Activated CD4-positive, alpha-beta T cell treated with anti-CD3 and anti-CD28 coated beads, Interleukin-2, amount 10 ng/mL, durations not matched to agents 24 days and 14 days (primary cell): ENCODE measurements at regions not wholly inside any gene's neighbourhood (a gene's known extent, or its start where the extent isn't known, plus 50 kb on each side); places are given as distances from the start of the nearest gene placed in this dataset.

Experiments used
- DNase-seq: peaks from one replicate; pipeline ENCODE4 v3.0.0; 2022
- H3K27ac Mint-ChIP-seq: one replicate; pipeline ENCODE4 v1.8.0; 2022; ENCODE audit warnings: mild to moderate bottlenecking, mixed read lengths
- H3K27me3 Mint-ChIP-seq: one replicate; pipeline ENCODE4 v1.8.0; 2022; ENCODE audit warnings: mixed read lengths
- H3K36me3 Mint-ChIP-seq: one replicate; pipeline ENCODE4 v1.8.0; 2022; ENCODE audit warnings: low read depth, mild to moderate bottlenecking, mixed read lengths
- H3K4me1 Mint-ChIP-seq: one replicate; pipeline ENCODE4 v1.8.0; 2021; ENCODE audit warnings: mixed read lengths
- H3K4me3 Mint-ChIP-seq: one replicate; pipeline ENCODE4 v1.8.0; 2022; ENCODE audit warnings: mild to moderate bottlenecking, moderate library complexity, mixed read lengths
- H3K9me3 Mint-ChIP-seq: one replicate; pipeline ENCODE4 v1.8.0; 2021; ENCODE audit warnings: mixed read lengths
- intact Hi-C: fragments of 100-400 bp; cut with micrococcal nuclease; formaldehyde crosslinking; loops from one replicate; pipeline ENCODE4 v1.15.1; 2023

DNA sequence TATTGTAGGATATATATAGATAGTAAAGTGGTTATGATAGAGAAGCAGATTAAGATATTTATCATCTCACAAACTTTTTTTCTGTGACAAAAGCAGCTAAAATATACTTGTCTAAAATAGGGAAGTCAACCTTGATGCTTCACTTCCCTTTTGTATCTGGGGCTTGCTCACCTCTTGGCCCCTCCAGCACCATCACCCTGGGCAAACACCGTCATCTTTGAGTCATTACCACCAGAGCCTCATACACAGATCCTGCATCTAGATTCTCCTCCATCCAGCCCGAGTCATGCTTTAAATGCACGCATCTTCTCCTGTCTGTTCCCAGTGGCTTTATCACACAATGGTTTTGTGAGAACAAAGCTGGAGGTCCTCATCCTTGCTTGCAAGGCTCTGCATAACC is 1062.7 kb upstream of the EEF2KMT start:
- Mint-ChIP-seq H3K36me3 (no peaks in the 10 kb centered on the region), H3K4me3 (no peak overlapping the region), H3K9me3 (peaks cover 7% of the 10 kb centered on the region), H3K27ac (no peak overlapping the region), H3K27me3 (no peaks in the 10 kb centered on the region), H3K4me1 (no peaks in the 10 kb centered on the region)
- intact Hi-C loops: no loop called here
- no peak for DNase-seq

- Mint-ChIP-seq H3K27ac (no peak overlapping the region), H3K36me3 (no peaks in the 10 kb centered on the region), H3K27me3 (no peaks in the 10 kb centered on the region), H3K4me1 (no peaks in the 10 kb centered on the region), H3K9me3 (peaks cover 7% of the 10 kb centered on the region), H3K4me3 (no peak overlapping the region)
- intact Hi-C loops: no loop called here
- no peak for DNase-seq
These were observed 1060.2 kb upstream of the EEF2KMT start for GRCh38 chr16:6157806-6158205.

GRCh38 chr16:6155271-6155670 is 1057.7 kb upstream of the EEF2KMT start:
- Mint-ChIP-seq H3K27ac (no peak overlapping the region), H3K9me3 (peaks cover 1% of the 10 kb centered on the region), H3K4me3 (no peak overlapping the region), H3K27me3 (no peaks in the 10 kb centered on the region), H3K36me3 (no peaks in the 10 kb centered on the region), H3K4me1 (no peaks in the 10 kb centered on the region)
- intact Hi-C loops: no loop called here
- DNase-seq: no peak

DNA sequence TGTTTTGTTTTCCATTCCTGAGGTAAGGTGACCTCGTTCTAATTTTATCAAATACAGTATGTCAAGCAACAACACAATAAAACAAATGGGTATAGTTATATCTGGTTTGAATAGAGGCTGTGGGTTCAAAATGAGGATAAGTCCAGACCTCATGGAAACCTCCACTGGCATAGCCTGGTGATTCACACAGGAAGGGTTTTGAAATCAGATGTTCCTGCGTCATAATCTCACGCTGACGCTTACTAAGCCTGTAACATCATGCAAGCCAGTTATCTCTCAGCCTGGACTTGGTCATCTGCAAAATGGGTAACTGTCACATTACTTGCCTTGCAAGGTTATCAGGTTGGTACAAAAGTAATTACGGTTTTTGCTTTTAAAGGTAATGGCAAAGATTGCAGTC is 1056.3 kb upstream of the EEF2KMT start:
- no peak for DNase-seq
- Mint-ChIP-seq H3K27ac (no peak overlapping the region), H3K4me1 (no peaks in the 10 kb centered on the region), H3K27me3 (no peaks in the 10 kb centered on the region), H3K36me3 (no peaks in the 10 kb centered on the region), H3K9me3 (no peaks in the 10 kb centered on the region), H3K4me3 (no peak overlapping the region)
- intact Hi-C loops: no loop called here

GRCh38 chr16:6149031-6149430 is 1051.4 kb upstream of the EEF2KMT start:
- H3K27me3 Mint-ChIP-seq: no peaks in the 10 kb centered on the region
- H3K36me3 Mint-ChIP-seq: no peaks in the 10 kb centered on the region
- H3K4me3 Mint-ChIP-seq: no peak overlapping the region
- intact Hi-C loops: no loop called here
- peaks cover 9% of the 10 kb centered on the region for H3K9me3 Mint-ChIP-seq
- DNase-seq: no peak
- H3K4me1 Mint-ChIP-seq: no peaks in the 10 kb centered on the region
- H3K27ac Mint-ChIP-seq: no peak overlapping the region

DNA sequence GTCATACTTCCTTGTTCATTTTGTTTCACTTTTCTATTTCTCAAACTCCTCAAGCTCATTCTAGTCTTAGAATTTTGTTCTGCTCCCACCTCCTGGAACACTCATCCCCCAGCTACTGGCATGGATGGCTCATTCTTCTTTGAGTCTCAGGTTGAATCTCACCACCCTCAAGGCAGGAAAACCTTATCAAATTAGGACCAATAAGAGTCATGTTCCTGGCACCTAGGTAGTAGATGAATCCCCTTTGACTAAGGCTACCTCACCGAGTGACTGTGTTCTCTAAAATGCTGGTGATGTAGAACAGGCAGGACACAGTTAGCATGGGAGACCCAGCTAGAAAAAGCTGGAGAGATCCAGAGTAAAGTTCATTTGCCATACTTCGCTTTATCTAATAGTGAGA is 1050.8 kb upstream of the EEF2KMT start:
- intact Hi-C loops: no loop called here
- Mint-ChIP-seq H3K9me3 (peaks cover 9% of the 10 kb centered on the region), H3K36me3 (no peaks in the 10 kb centered on the region), H3K27me3 (no peaks in the 10 kb centered on the region), H3K27ac (no peak overlapping the region), H3K4me3 (no peak overlapping the region), H3K4me1 (no peaks in the 10 kb centered on the region)
- no peak for DNase-seq

DNA sequence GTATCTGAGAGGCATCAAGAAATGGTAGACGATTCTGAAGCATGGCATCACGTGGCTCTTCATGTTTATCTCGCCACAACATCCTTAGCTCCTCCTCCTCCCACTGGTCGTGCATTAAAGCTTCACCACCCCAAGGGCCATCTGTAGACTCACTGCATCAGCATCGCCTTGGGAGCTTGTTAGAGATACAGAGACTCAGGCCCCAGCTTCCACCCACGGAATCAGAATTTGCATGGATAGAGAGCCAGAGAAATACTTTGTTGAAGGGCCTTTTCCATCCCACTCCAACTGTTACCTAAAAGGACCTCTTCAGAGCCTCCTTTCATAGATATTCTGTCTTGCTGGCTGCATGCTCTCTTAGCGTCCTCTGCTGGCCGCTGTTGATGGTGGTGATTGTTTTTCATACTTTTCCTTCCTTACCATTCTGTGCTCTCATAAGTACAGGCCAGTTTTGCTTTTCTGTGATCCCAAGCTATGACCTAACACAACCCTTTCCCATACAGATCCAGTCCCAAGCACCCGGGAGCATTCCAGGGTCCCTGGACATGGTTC is 1049.4 kb upstream of the EEF2KMT start:
- no peaks in the 10 kb centered on the region for H3K36me3 Mint-ChIP-seq
- H3K27ac Mint-ChIP-seq: no peak overlapping the region
- no peaks in the 10 kb centered on the region for H3K27me3 Mint-ChIP-seq
- no peak overlapping the region for H3K4me3 Mint-ChIP-seq
- DNase-seq: no peak
- H3K4me1 Mint-ChIP-seq: no peaks in the 10 kb centered on the region
- H3K9me3 Mint-ChIP-seq: peaks cover 9% of the 10 kb centered on the region
- intact Hi-C loops: no loop called here

- no peak overlapping the region for H3K27ac Mint-ChIP-seq
- intact Hi-C loops: no loop called here
These were observed 1048.8 kb upstream of the EEF2KMT start for GRCh38 chr16:6146356-6146755.

DNA sequence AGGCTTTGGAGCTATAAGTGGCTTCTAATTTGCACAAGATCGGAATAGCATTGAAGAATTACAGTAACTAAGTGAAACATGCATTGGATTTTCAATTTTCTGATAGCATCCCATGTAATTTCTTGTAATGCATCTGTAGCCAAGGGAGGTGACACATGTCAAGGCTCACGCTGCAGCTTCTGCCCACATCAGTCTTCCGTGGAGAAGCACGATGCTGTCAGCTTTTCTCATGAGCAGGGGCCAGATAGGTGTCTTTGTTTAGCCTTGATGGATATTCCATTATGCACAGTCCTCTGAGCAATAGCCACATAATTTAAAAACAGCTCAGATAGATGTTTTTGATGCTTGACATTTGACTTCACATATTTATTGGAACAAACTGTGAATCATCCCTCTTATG is 1046.9 kb upstream of the EEF2KMT start:
- no peak for DNase-seq
- Mint-ChIP-seq H3K9me3 (peaks cover 16% of the 10 kb centered on the region), H3K27me3 (no peaks in the 10 kb centered on the region), H3K4me3 (no peak overlapping the region), H3K36me3 (peaks cover 1% of the 10 kb centered on the region), H3K4me1 (no peaks in the 10 kb centered on the region), H3K27ac (no peak overlapping the region)
- intact Hi-C loops: no loop called here

More at GRCh38 chr16:6146356-6146755, 1048.8 kb upstream of the EEF2KMT start:
- H3K4me3 Mint-ChIP-seq: no peak overlapping the region
- DNase-seq: no peak
- H3K36me3 Mint-ChIP-seq: peaks cover under 1% of the 10 kb centered on the region
- H3K27me3 Mint-ChIP-seq: no peaks in the 10 kb centered on the region
- peaks cover 10% of the 10 kb centered on the region for H3K9me3 Mint-ChIP-seq
- H3K4me1 Mint-ChIP-seq: no peaks in the 10 kb centered on the region

- H3K27me3 Mint-ChIP-seq: no peaks in the 10 kb centered on the region
- H3K36me3 Mint-ChIP-seq: peaks cover 1% of the 10 kb centered on the region
- H3K27ac Mint-ChIP-seq: no peak overlapping the region
- peaks cover 14% of the 10 kb centered on the region for H3K9me3 Mint-ChIP-seq
- H3K4me3 Mint-ChIP-seq: no peak overlapping the region
- DNase-seq: no peak
- no peaks in the 10 kb centered on the region for H3K4me1 Mint-ChIP-seq
- intact Hi-C loops: no loop called here
These were observed 1045.4 kb upstream of the EEF2KMT start for GRCh38 chr16:6143020-6143419.

DNA sequence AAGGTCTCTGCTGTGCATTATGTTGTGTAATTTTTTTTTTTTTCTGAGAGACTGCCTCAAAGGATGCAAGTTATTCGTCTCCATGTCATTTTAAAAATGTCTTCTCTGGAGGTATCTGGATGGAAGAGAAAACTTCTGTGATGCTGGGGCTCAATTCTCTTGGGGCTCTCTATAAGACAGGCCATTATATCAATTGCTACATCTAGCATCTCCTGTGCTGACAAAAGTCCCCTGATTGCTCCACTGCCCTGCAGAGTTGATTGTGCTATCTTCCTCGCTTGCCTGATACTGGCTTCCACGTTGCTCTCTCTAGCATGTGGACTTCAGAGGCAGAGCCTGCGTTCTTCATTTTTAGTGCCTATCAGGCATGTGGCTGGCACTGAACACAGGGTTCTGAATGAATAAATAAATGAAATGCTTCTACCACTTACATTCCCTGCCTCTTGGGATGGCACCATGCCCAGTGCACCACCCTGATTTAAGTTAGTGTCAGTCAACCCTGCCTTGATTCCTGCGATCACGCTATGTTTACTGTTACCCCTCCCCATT is 1035.5 kb upstream of the EEF2KMT start:
- Mint-ChIP-seq H3K36me3 (no peaks in the 10 kb centered on the region), H3K4me3 (no peak overlapping the region)

DNA sequence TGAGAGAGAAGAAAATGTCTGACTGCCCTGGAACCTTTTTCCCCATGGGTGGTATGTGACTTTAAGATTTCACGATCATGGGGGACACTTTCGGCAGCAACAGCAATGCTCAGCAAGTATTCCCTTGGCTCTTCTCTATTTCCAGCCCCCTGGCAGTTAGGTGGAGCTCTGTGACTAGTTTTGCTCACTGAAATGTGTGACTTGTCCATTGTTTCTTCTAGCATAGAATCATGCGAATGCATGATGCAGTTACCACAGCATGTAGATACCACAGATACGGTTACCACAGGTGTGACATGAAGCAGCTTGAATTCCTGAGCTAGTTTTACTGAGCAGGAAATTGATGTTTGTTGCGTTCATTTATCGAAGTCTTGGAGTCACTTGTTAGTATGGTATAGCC is 1034.5 kb upstream of the EEF2KMT start:
- intact Hi-C loops: no loop called here

More for the DNA sequence above, 1035.5 kb upstream of the EEF2KMT start:
- H3K27me3 Mint-ChIP-seq: no peaks in the 10 kb centered on the region
- intact Hi-C loops: no loop called here
- H3K9me3 Mint-ChIP-seq: peaks cover 18% of the 10 kb centered on the region
- H3K4me1 Mint-ChIP-seq: no peaks in the 10 kb centered on the region
- H3K27ac Mint-ChIP-seq: no peak overlapping the region
- no peak for DNase-seq

GRCh38 chr16:6131526-6132050 is 1034.0 kb upstream of the EEF2KMT start:
- intact Hi-C loops: no loop called here
- Mint-ChIP-seq H3K27ac (no peak overlapping the region), H3K36me3 (no peaks in the 10 kb centered on the region), H3K4me3 (no peak overlapping the region), H3K9me3 (peaks cover 13% of the 10 kb centered on the region), H3K4me1 (no peaks in the 10 kb centered on the region), H3K27me3 (no peaks in the 10 kb centered on the region)
- no peak for DNase-seq

More for the DNA sequence above, 1034.5 kb upstream of the EEF2KMT start:
- Mint-ChIP-seq H3K27me3 (no peaks in the 10 kb centered on the region), H3K27ac (no peak overlapping the region), H3K4me3 (no peak overlapping the region), H3K4me1 (no peaks in the 10 kb centered on the region), H3K9me3 (peaks cover 18% of the 10 kb centered on the region), H3K36me3 (no peaks in the 10 kb centered on the region)
- no peak for DNase-seq

- no peak overlapping the region for H3K4me3 Mint-ChIP-seq
- DNase-seq: no peak
- no peaks in the 10 kb centered on the region for H3K27me3 Mint-ChIP-seq
- intact Hi-C loops: no loop called here
- H3K27ac Mint-ChIP-seq: no peak overlapping the region
- no peaks in the 10 kb centered on the region for H3K36me3 Mint-ChIP-seq
- no peaks in the 10 kb centered on the region for H3K4me1 Mint-ChIP-seq
- H3K9me3 Mint-ChIP-seq: peaks cover 4% of the 10 kb centered on the region
These were observed 1028.1 kb upstream of the EEF2KMT start for GRCh38 chr16:6125483-6126259.
